ENCODE measurements at regions not wholly inside any gene's neighbourhood (a gene's known extent, or its start where the extent isn't known, plus 50 kb on each side); places are given as distances from the start of the nearest gene placed in this dataset.

GRCh38 chr1:115495111-115495510 lies 146.7 kb upstream of the VANGL1 start:
- Mint-ChIP-seq H3K9me3 (ENCODE audit: low read depth) (no peaks in the 10 kb centered on the region), H3K27me3 (no peaks in the 10 kb centered on the region), H3K4me3 (ENCODE audit: low read depth) (no peak overlapping the region), H3K4me1 (ENCODE audit: low read depth) (no peaks in the 10 kb centered on the region), H3K36me3 (ENCODE audit: insufficient read depth) (no peaks in the 10 kb centered on the region), H3K27ac (no peak overlapping the region)
- DNase-seq (ENCODE audit: low spot score, unreplicated experiment) = no peak
- TF ChIP-seq CTCF (IDR thresholded peaks at IDR 0.05; ENCODE audit: unreplicated experiment) = no peak

- no peak for DNase-seq (ENCODE audit: low spot score, unreplicated experiment)
- no peak for TF ChIP-seq CTCF (IDR thresholded peaks at IDR 0.05; ENCODE audit: unreplicated experiment)
- Mint-ChIP-seq H3K4me3 (ENCODE audit: low read depth) (no peak overlapping the region), H3K36me3 (ENCODE audit: insufficient read depth) (no peaks in the 10 kb centered on the region), H3K4me1 (ENCODE audit: low read depth) (no peaks in the 10 kb centered on the region), H3K27ac (no peak overlapping the region), H3K27me3 (no peaks in the 10 kb centered on the region), H3K9me3 (ENCODE audit: low read depth) (peaks cover 3% of the 10 kb centered on the region)
Observed at GRCh38 chr1:115493834-115494233, 147.9 kb upstream of the VANGL1 start.

GRCh38 chr1:115492880-115493279 lies 148.9 kb upstream of the VANGL1 start:
- Mint-ChIP-seq H3K4me1 (ENCODE audit: low read depth) (no peaks in the 10 kb centered on the region), H3K27ac (peak overlapping the region; percentile 12), H3K9me3 (ENCODE audit: low read depth) (peaks cover 3% of the 10 kb centered on the region), H3K4me3 (ENCODE audit: low read depth) (no peak overlapping the region), H3K27me3 (no peaks in the 10 kb centered on the region), H3K36me3 (ENCODE audit: insufficient read depth) (no peaks in the 10 kb centered on the region)
- no peak for DNase-seq (ENCODE audit: low spot score, unreplicated experiment)
- TF ChIP-seq CTCF (IDR thresholded peaks at IDR 0.05; ENCODE audit: unreplicated experiment) = no peak

GRCh38 chr1:115492019-115492595 lies 149.7 kb upstream of the VANGL1 start:
- Mint-ChIP-seq H3K27me3 (no peaks in the 10 kb centered on the region), H3K27ac (no peak overlapping the region), H3K9me3 (ENCODE audit: low read depth) (peaks cover 3% of the 10 kb centered on the region), H3K36me3 (ENCODE audit: insufficient read depth) (no peaks in the 10 kb centered on the region), H3K4me1 (ENCODE audit: low read depth) (no peaks in the 10 kb centered on the region), H3K4me3 (ENCODE audit: low read depth) (no peak overlapping the region)
- DNase-seq (ENCODE audit: low spot score, unreplicated experiment) = no peak
- no peak for TF ChIP-seq CTCF (IDR thresholded peaks at IDR 0.05; ENCODE audit: unreplicated experiment)

- DNase-seq (ENCODE audit: low spot score, unreplicated experiment) = no peak
- Mint-ChIP-seq H3K27ac (no peak overlapping the region), H3K9me3 (ENCODE audit: low read depth) (peaks cover 6% of the 10 kb centered on the region)
Observed at GRCh38 chr1:115491298-115492018, 150.3 kb upstream of the VANGL1 start.

More at GRCh38 chr1:115491298-115492018, 150.3 kb upstream of the VANGL1 start:
- H3K4me1 Mint-ChIP-seq (ENCODE audit: low read depth) = peaks cover 4% of the 10 kb centered on the region
- no peak for TF ChIP-seq CTCF (IDR thresholded peaks at IDR 0.05; ENCODE audit: unreplicated experiment)
- H3K4me3 Mint-ChIP-seq (ENCODE audit: low read depth) = no peak overlapping the region
- H3K27me3 Mint-ChIP-seq = no peaks in the 10 kb centered on the region
- H3K36me3 Mint-ChIP-seq (ENCODE audit: insufficient read depth) = no peaks in the 10 kb centered on the region

Measured in progenitor cell of endocrine pancreas (in vitro differentiated cells).